Thoracic aorta (tissue), 2 donors: ENCODE measurements at regions not wholly inside any gene's neighbourhood (a gene's known extent, or its start where the extent isn't known, plus 50 kb on each side); places are given as distances from the start of the nearest gene placed in this dataset.

Experiments
- ATAC-seq: fragments of 150-250 bp; one replicate; pipeline ENCODE4 v1.8.0; 2017; ENCODE audit warnings: low read depth; ENCODE audit not compliant: insufficient number of reproducible peaks, low FRiP score
- DNase-seq: peaks from one replicate; pipeline ENCODE4 v3.0.0-alpha.2; 2020; ENCODE audit warnings: low spot score
- H3K27ac ChIP-seq, 2 donors: fragments of 200-600 bp; sonication (generic); 1 replicate in 1 of 2; 2 replicates in 1 of 2; pipeline ENCODE4 v1.5.1; 2016; ENCODE audit warnings: mild to moderate bottlenecking in 2 of 2, moderate library complexity in 2 of 2
- H3K27me3 ChIP-seq: fragments of 200-600 bp; sonication (generic); replicated peaks from 2 replicates; pipeline ENCODE4 v1.6.0; 2016; ENCODE audit warnings: mild to moderate bottlenecking; ENCODE audit not compliant: insufficient read depth
- H3K36me3 ChIP-seq: fragments of 200-600 bp; sonication (generic); one replicate; pipeline ENCODE4 v1.5.1; 2016
- H3K4me1 ChIP-seq, 2 donors: fragments of 200-600 bp; sonication (generic); 1 replicate in 1 of 2; 2 replicates in 1 of 2; pipeline versions ENCODE4 v1.5.1 to v1.6.0; 2016; ENCODE audit warnings: low read depth in 2 of 2, mild to moderate bottlenecking in 1 of 2; ENCODE audit not compliant: control insufficient read depth in 1 of 2
- H3K4me3 ChIP-seq: fragments of 200-600 bp; sonication (generic); 2 replicates; pipeline ENCODE4 v1.5.1; 2016; ENCODE audit warnings: mild to moderate bottlenecking
- H3K9me3 ChIP-seq: fragments of 200-600 bp; sonication (generic); 2 replicates; pipeline ENCODE4 v1.5.1; 2016
- TF ChIP-seq, protein P1 (sequence below): fragments of 200-600 bp; sonication (generic); IDR thresholded peaks from one replicate; pipeline ENCODE4 v1.5.1; 2019; ENCODE audit warnings: antibody characterized with exemption

DNA sequence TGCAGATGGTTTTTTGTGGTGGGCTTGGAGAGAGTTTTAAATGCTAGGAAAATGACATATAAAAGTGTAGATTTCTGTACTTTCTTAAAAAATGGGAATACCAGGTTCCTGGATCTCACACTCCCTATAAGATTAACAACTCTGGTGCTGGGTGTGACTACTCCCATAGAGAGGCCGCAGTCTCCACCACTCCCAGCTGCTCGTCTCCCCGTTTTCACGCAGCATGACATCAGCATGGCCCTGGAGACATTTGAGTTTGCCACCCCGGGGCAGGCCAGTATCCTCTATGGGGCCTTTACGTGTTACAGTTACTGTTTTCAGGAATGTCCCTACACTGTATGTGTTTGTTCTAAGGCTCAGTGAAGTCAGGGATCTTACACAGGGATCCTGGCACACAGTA lies 126.7 kb upstream of the ATP2B2 start:
- DNase-seq: no peak
- no peak for ATAC-seq
- Histone ChIP-seq H3K4me1 (no peaks in the 10 kb centered on the region), H3K27me3 (no peaks in the 10 kb centered on the region), H3K9me3 (no peaks in the 10 kb centered on the region), H3K27ac (no peak overlapping the region), H3K4me3 (no peak overlapping the region), H3K36me3 (no peaks in the 10 kb centered on the region)
- TF ChIP-seq, protein P1, sequence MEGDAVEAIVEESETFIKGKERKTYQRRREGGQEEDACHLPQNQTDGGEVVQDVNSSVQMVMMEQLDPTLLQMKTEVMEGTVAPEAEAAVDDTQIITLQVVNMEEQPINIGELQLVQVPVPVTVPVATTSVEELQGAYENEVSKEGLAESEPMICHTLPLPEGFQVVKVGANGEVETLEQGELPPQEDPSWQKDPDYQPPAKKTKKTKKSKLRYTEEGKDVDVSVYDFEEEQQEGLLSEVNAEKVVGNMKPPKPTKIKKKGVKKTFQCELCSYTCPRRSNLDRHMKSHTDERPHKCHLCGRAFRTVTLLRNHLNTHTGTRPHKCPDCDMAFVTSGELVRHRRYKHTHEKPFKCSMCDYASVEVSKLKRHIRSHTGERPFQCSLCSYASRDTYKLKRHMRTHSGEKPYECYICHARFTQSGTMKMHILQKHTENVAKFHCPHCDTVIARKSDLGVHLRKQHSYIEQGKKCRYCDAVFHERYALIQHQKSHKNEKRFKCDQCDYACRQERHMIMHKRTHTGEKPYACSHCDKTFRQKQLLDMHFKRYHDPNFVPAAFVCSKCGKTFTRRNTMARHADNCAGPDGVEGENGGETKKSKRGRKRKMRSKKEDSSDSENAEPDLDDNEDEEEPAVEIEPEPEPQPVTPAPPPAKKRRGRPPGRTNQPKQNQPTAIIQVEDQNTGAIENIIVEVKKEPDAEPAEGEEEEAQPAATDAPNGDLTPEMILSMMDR: no peak

DNA sequence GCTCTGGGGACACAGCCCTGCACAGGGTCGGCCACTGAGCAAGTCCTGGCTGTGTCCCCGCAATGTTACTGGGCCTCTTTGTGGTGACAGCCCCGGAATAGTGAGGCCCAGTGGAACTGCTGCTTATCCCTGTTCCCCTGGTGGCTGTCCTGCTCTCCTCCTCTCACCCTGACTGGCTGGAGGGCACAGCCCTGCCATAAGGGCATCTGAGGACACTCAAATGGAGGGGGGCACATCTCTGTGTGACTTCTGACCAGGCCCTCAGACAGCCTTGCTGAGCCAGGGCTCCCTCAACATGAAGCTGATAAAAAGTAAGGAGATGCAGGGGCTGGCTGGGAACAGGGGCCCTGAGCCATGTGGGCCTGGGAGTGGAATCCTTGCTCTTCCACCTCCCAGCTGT lies 127.4 kb upstream of the ATP2B2 start:
- ATAC-seq (no peak), DNase-seq (no peak)
- Histone ChIP-seq H3K36me3 (no peaks in the 10 kb centered on the region), H3K9me3 (no peaks in the 10 kb centered on the region), H3K27me3 (no peaks in the 10 kb centered on the region), H3K27ac (no peak overlapping the region), H3K4me1 (no peaks in the 10 kb centered on the region), H3K4me3 (no peak overlapping the region)
- TF ChIP-seq, protein P1: no peak

DNA sequence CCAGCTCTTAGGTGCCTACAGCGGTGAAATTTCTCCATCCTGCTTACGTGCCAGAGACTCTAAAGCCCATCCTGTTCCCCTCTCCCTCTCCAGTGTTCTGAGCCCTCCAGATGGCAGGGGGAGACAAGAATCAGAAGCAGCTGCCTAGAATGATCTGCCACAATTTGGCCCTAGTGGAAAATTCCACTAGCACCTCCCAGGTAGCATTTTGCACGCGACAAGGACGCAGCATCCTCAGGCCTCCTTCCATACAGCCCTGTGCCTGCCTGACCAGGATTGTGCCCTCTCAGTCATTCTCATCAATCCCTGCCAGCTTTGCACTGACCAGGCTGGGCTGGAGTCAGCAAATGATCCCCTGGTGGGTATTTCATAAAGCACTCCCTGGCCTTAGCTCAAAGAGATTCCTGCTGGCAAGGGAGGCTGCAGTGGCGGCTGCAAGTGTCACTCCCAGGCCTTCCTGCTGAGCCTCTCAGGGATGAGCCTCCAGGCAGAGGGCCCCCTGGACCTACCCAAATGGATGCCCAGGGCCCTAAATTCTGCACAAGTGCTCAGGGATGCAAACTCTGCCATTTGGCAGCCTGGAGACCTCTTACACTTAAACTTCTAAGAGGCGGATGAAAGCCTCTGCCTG lies 130.2 kb upstream of the ATP2B2 start:
- ATAC-seq (no peak), DNase-seq (no peak)
- TF ChIP-seq, protein P1: no peak

DNA sequence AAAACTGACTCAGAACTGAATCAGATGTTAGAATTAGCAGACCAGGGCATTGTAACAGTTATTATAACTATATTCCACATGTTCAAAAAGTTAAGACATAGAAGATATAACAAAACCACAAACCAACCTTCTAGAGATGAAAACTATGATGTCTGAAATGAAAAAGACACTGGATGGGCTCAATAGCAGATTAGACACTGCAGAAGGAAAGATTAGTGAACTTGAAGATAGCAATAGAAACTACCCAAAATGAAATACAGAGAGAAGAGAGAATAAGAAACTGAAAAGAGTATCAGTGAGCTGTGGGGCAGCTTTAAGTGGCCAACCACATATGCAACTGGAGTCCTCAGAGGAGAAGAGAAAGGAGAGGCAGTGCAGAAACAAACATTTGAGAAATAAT lies 132.0 kb upstream of the ATP2B2 start:
- H3K4me1 ChIP-seq: no peaks in the 10 kb centered on the region
- TF ChIP-seq, protein P1: no peak
- H3K36me3 ChIP-seq: no peaks in the 10 kb centered on the region
- no peak for DNase-seq
- H3K27me3 ChIP-seq: no peaks in the 10 kb centered on the region
- H3K9me3 ChIP-seq: peaks cover 6% of the 10 kb centered on the region
- H3K27ac ChIP-seq: no peak overlapping the region
- H3K4me3 ChIP-seq: no peak overlapping the region
- no peak for ATAC-seq

More for the DNA sequence above, 130.2 kb upstream of the ATP2B2 start:
- peaks cover 6% of the 10 kb centered on the region for H3K9me3 ChIP-seq
- no peak overlapping the region for H3K27ac ChIP-seq
- H3K36me3 ChIP-seq: no peaks in the 10 kb centered on the region
- no peaks in the 10 kb centered on the region for H3K27me3 ChIP-seq
- no peaks in the 10 kb centered on the region for H3K4me1 ChIP-seq
- no peak overlapping the region for H3K4me3 ChIP-seq

DNA sequence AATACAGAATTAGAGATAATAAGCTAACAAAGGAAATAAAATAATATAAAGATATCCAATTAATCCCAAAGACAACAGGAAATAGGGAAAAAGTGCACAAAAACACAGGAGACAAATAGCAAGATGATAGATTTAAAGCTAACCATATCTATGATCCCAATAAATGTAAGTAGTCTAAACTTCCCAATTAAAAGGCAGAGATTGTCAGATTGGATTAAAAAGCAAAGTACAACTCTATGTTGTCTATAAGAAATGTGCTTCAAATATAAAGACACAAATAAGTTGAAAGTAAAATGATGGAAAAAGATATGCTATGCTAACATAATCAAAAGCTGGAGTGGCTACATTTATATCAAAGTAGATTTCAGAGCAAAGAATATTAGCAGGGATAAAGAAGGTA lies 133.1 kb upstream of the ATP2B2 start:
- TF ChIP-seq, protein P1: no peak
- DNase-seq: no peak
- Histone ChIP-seq H3K4me3 (no peak overlapping the region), H3K27ac (no peak overlapping the region), H3K36me3 (no peaks in the 10 kb centered on the region), H3K9me3 (peaks cover 6% of the 10 kb centered on the region), H3K27me3 (no peaks in the 10 kb centered on the region), H3K4me1 (no peaks in the 10 kb centered on the region)
- no peak for ATAC-seq
